Neural progenitor cell (in vitro differentiated cells): ENCODE measurements at regions not wholly inside any gene's neighbourhood (a gene's known extent, or its start where the extent isn't known, plus 50 kb on each side); places are given as distances from the start of the nearest gene placed in this dataset.

Experiments
- DNase-seq: peaks from one replicate; pipeline ENCODE4 v3.0.0-alpha.2; 2016; ENCODE audit warnings: low spot score
- H2AFZ ChIP-seq: fragments of 200-600 bp; sonication (generic); replicated peaks from 2 replicates; pipeline ENCODE4 v1.6.1; 2016; ENCODE audit warnings: antibody characterized with exemption
- H3F3A ChIP-seq: fragments of 200-600 bp; sonication (generic); 2 replicates; pipeline ENCODE4 v1.6.1; 2016; ENCODE audit warnings: antibody characterized with exemption, low read depth
- H3K27ac ChIP-seq: fragments of 200-600 bp; sonication (generic); 2 replicates; pipeline ENCODE4 v1.5.1; 2016; ENCODE audit warnings: mild to moderate bottlenecking
- H3K27me3 ChIP-seq: fragments of 200-600 bp; sonication (generic); 2 replicates; pipeline ENCODE4 v1.6.1; 2016; ENCODE audit warnings: mild to moderate bottlenecking, moderate library complexity
- H3K36me3 ChIP-seq: fragments of 200-600 bp; sonication (generic); 2 replicates; pipeline ENCODE4 v1.5.1; 2016
- H3K4me1 ChIP-seq: fragments of 200-600 bp; sonication (generic); 2 replicates; pipeline ENCODE4 v1.6.1; 2016; ENCODE audit warnings: mixed run types
- H3K4me2 ChIP-seq: fragments of 200-600 bp; sonication (generic); 2 replicates; pipeline ENCODE4 v1.6.1; 2016
- H3K4me3 ChIP-seq: fragments of 200-600 bp; sonication (generic); 2 replicates; pipeline ENCODE4 v1.5.1; 2016
- H3K79me2 ChIP-seq: fragments of 200-600 bp; sonication (generic); 2 replicates; pipeline ENCODE4 v1.6.1; 2016; ENCODE audit warnings: low read depth
- H3K9ac ChIP-seq: fragments of 200-600 bp; sonication (generic); 2 replicates; pipeline ENCODE4 v1.6.1; 2016
- H3K9me3 ChIP-seq: fragments of 200-600 bp; sonication (generic); 2 replicates; pipeline ENCODE4 v1.5.1; 2016; ENCODE audit warnings: low read depth
- H4K20me1 ChIP-seq: fragments of 200-600 bp; sonication (generic); 2 replicates; pipeline ENCODE4 v1.6.1; 2016; ENCODE audit warnings: low read depth
- H3K27ac Mint-ChIP-seq: 3 replicates; pipeline ENCODE4 v1.8.0; 2021; ENCODE audit warnings: mixed read lengths
- H3K27me3 Mint-ChIP-seq: 2 replicates; pipeline ENCODE4 v1.8.0; 2022; ENCODE audit warnings: low read depth, mild to moderate bottlenecking, inconsistent platforms, moderate library complexity, mixed read lengths; ENCODE audit not compliant: insufficient read depth
- H3K36me3 Mint-ChIP-seq: 3 replicates; pipeline ENCODE4 v1.8.0; 2021; ENCODE audit warnings: mixed read lengths
- H3K4me1 Mint-ChIP-seq: 3 replicates; pipeline ENCODE4 v1.8.0; 2021; ENCODE audit warnings: mixed read lengths
- H3K4me3 Mint-ChIP-seq: 3 replicates; pipeline ENCODE4 v1.8.0; 2021; ENCODE audit warnings: mild to moderate bottlenecking, moderate library complexity, mixed read lengths
- H3K9me3 Mint-ChIP-seq: 3 replicates; pipeline ENCODE4 v1.8.0; 2020; ENCODE audit warnings: mixed read lengths
- EZH2 ChIP-seq: fragments of 200-600 bp; sonication (generic); IDR thresholded peaks from 2 replicates; pipeline ENCODE4 v1.6.1; 2017; ENCODE audit warnings: antibody characterized with exemption, mild to moderate bottlenecking, moderate library complexity
- EZH2phosphoT487 ChIP-seq: fragments of 200-600 bp; sonication (generic); IDR thresholded peaks from 2 replicates; pipeline ENCODE4 v1.6.1; 2017; ENCODE audit warnings: antibody characterized with exemption
- TF ChIP-seq, protein P1 (sequence below): fragments of 200-600 bp; sonication (generic); IDR thresholded peaks from 2 replicates; pipeline ENCODE4 v1.5.1; 2017; ENCODE audit warnings: antibody characterized with exemption, mild to moderate bottlenecking

DNA sequence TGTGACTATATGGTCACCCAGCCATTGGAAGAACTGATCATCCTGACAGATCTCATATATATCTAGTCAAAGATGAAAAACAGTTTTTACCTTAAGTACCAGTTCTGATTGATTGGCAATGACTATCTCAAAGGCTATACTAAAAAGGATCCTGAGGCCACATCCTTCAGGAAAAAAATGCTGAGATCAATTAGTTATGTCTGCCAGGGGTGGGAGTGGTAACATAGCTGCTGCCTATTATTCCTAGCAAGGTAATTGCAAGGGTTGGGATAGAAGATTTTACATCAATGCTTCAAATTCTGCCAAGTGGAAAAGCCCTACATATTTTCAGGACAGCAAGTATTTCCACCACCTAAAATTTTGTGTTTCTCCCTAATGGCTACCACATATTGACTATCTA is 114.7 kb downstream of the C1D start:
- no peak overlapping the region for H3K4me3 ChIP-seq
- no peak for DNase-seq
- no peaks in the 10 kb centered on the region for H3K36me3 ChIP-seq
- H2AFZ ChIP-seq = no peak overlapping the region
- H3K9me3 ChIP-seq = no peaks in the 10 kb centered on the region
- H3K9ac ChIP-seq = no peak overlapping the region
- no peak for TF ChIP-seq EZH2phosphoT487
- TF ChIP-seq EZH2 = no peak
- TF ChIP-seq, protein P1, sequence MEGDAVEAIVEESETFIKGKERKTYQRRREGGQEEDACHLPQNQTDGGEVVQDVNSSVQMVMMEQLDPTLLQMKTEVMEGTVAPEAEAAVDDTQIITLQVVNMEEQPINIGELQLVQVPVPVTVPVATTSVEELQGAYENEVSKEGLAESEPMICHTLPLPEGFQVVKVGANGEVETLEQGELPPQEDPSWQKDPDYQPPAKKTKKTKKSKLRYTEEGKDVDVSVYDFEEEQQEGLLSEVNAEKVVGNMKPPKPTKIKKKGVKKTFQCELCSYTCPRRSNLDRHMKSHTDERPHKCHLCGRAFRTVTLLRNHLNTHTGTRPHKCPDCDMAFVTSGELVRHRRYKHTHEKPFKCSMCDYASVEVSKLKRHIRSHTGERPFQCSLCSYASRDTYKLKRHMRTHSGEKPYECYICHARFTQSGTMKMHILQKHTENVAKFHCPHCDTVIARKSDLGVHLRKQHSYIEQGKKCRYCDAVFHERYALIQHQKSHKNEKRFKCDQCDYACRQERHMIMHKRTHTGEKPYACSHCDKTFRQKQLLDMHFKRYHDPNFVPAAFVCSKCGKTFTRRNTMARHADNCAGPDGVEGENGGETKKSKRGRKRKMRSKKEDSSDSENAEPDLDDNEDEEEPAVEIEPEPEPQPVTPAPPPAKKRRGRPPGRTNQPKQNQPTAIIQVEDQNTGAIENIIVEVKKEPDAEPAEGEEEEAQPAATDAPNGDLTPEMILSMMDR = no peak
- H3F3A ChIP-seq = peaks cover 19% of the 10 kb centered on the region
- no peak overlapping the region for H3K4me3 Mint-ChIP-seq
- no peak overlapping the region for H3K27ac ChIP-seq
- H3K79me2 ChIP-seq = no peaks in the 10 kb centered on the region
- no peaks in the 10 kb centered on the region for H3K36me3 Mint-ChIP-seq
- H4K20me1 ChIP-seq = no peaks in the 10 kb centered on the region
- peaks cover 29% of the 10 kb centered on the region for H3K4me1 ChIP-seq
- H3K4me2 ChIP-seq = no peak overlapping the region
- peaks cover 9% of the 10 kb centered on the region for H3K9me3 Mint-ChIP-seq
- H3K27me3 ChIP-seq = no peaks in the 10 kb centered on the region
- no peak overlapping the region for H3K27ac Mint-ChIP-seq
- H3K27me3 Mint-ChIP-seq = peaks cover 3% of the 10 kb centered on the region
- peaks cover 27% of the 10 kb centered on the region for H3K4me1 Mint-ChIP-seq

DNA sequence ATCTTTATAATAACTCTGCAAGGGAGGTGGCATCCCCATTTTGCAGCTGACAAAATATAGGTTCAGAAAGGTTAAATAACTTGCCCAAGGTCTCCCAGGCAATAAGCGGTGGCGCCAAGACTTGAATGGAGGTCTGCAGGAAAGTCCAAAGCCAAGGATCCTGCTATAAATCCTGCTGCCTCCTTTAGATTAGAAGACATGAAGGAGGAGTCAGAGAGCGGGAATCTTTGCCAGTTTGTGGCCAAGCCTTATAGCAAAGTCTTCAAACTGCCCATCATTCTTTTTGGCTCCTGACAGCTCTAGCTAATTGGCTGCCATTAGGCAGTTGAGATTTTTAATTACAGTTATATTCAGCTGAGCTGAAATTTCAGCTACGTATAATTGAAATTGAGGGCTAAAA is 114.3 kb downstream of the C1D start:
- DNase-seq = no peak
- no peak overlapping the region for H3K4me3 Mint-ChIP-seq

DNA sequence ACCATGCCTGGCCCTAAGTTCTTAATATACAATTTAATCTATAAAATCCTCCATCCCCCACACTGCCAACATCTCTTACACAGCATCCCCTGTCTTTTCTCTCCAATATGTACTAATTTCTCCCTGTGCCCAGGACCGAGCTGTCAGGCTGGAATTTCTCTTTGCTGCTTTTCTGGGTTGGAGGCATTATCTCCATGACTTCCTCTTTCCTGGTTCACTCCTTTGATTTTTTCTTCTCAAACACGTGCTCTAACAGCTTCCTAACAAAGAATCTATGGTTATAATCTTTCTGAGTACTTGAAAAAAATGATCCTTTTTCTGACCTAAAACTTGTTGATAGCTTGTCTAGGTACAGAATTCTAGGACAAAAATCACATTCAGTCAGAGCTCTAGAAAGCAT is 112.8 kb downstream of the C1D start:
- Histone ChIP-seq H3K36me3 (no peaks in the 10 kb centered on the region), H2AFZ (no peak overlapping the region), H3K4me3 (no peak overlapping the region), H3K9ac (no peak overlapping the region), H3K4me2 (no peak overlapping the region), H3K9me3 (no peaks in the 10 kb centered on the region), H3F3A (peaks cover 8% of the 10 kb centered on the region), H4K20me1 (no peaks in the 10 kb centered on the region), H3K27ac (no peak overlapping the region), H3K79me2 (no peaks in the 10 kb centered on the region), H3K4me1 (peaks cover 22% of the 10 kb centered on the region), H3K27me3 (no peaks in the 10 kb centered on the region)
- H3K9me3 Mint-ChIP-seq = peaks cover 2% of the 10 kb centered on the region
- H3K4me3 Mint-ChIP-seq = no peak overlapping the region
- H3K27me3 Mint-ChIP-seq = peaks cover 7% of the 10 kb centered on the region
- peaks cover 23% of the 10 kb centered on the region for H3K4me1 Mint-ChIP-seq
- DNase-seq = no peak
- H3K27ac Mint-ChIP-seq = no peak overlapping the region
- TF ChIP-seq EZH2 = no peak
- TF ChIP-seq, protein P1 = no peak
- no peak for TF ChIP-seq EZH2phosphoT487
- H3K36me3 Mint-ChIP-seq = no peaks in the 10 kb centered on the region

More for the DNA sequence above, 114.3 kb downstream of the C1D start:
- no peaks in the 10 kb centered on the region for H3K9me3 ChIP-seq
- Mint-ChIP-seq H3K4me1 (peaks cover 27% of the 10 kb centered on the region), H3K36me3 (no peaks in the 10 kb centered on the region), H3K27ac (no peak overlapping the region), H3K27me3 (peaks cover 5% of the 10 kb centered on the region), H3K9me3 (peaks cover 5% of the 10 kb centered on the region)
- no peak overlapping the region for H3K4me2 ChIP-seq
- H2AFZ ChIP-seq = no peak overlapping the region
- no peak overlapping the region for H3K27ac ChIP-seq
- no peaks in the 10 kb centered on the region for H3K36me3 ChIP-seq
- H3K4me1 ChIP-seq = peaks cover 29% of the 10 kb centered on the region
- H3K79me2 ChIP-seq = no peaks in the 10 kb centered on the region
- peaks cover 19% of the 10 kb centered on the region for H3F3A ChIP-seq
- no peak overlapping the region for H3K4me3 ChIP-seq
- no peak for TF ChIP-seq EZH2
- TF ChIP-seq, protein P1 = no peak
- no peak for TF ChIP-seq EZH2phosphoT487
- H3K9ac ChIP-seq = no peak overlapping the region
- no peaks in the 10 kb centered on the region for H4K20me1 ChIP-seq
- no peaks in the 10 kb centered on the region for H3K27me3 ChIP-seq
